HG02885 (cell line): ENCODE measurements at regions not wholly inside any gene's neighbourhood (a gene's known extent, or its start where the extent isn't known, plus 50 kb on each side); places are given as distances from the start of the nearest gene placed in this dataset.

Source experiments
- ATAC-seq: cut with Tn5 transposase; IDR thresholded peaks from one replicate; pipeline ENCODE4 v1.9.1; 2021; ENCODE audit warnings: mild to moderate bottlenecking; ENCODE audit not compliant: unreplicated experiment, poor library complexity

GRCh38 chr5:85741972-85742371 is 875.8 kb upstream of the COX7C start:
- ATAC-seq = no peak

GRCh38 chr5:85760519-85760918 is 857.2 kb upstream of the COX7C start:
- no peak for ATAC-seq

- no peak for ATAC-seq
Measured at GRCh38 chr5:85769347-85769746, 848.4 kb upstream of the COX7C start.

GRCh38 chr5:85784746-85785145 is 833.0 kb upstream of the COX7C start:
- no peak for ATAC-seq

- ATAC-seq = no peak
Measured at GRCh38 chr5:85813146-85813545, 804.6 kb upstream of the COX7C start.

- ATAC-seq = no peak
Measured at GRCh38 chr5:85814596-85814995, 803.1 kb upstream of the COX7C start.

DNA sequence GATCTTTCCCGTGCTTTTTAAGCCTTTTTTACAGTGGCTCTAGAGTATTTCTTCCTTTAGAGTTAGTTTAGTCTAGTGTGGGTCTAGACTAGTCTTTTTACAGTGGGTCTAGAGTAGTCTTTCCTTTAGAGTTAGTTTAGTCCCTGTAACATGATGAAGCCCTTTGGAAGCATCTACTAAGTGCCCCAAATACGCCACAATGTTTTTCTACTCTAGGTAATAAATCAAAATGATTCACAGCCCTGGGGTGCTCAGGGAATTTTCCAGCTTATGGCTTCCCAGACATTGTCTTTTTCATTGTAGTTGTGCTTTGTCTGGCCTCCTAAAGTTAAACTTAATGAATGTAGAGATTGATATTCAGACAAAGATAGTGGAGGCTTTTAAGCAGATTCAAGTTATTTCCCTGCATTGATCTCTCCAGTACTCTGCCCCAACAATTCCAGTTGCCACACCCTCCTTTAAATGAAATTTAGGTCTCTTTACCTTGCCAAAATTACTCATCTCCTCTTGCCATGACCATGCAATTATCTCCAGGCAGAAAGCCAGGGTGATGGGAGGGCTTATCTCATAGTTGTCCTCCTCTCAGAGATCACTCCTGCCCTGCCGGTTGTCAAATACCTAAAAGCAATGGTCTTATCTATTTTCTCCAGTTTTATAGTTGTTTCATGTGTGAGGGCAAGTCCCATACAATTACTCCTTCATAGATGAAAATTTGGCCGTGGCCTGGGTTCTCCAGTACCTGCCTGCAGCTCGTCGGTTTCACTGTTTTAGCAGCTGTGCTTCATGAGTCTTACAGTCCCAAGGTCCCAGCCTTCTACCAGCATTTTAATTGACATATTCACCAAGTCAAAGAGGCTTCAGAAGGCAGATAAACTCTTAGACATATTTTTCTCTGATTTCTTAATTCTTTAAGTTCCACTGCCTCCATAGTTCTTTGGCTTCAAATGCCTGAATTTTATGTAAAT is 794.0 kb upstream of the COX7C start:
- no peak for ATAC-seq

DNA sequence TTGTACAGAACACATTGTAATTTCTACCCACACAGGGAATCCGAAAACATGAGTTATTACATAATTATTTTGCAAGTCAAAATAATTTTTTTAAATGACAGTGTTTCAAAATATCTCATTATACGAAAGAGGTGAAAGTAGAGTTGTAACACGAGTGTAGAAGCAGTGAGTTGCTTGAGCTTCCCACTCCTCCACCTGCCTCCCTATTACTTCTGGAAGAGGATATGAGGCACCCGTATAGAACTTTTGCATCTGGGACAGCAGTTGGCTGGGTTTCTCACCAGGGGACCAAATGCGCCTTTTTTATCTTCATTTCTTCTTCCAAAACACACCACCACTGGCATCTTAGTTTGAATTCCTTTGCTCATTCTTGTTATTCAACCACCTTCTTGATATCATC is 779.0 kb upstream of the COX7C start:
- ATAC-seq = no peak

- no peak for ATAC-seq
Measured at GRCh38 chr5:85841653-85842052, 776.1 kb upstream of the COX7C start.

DNA sequence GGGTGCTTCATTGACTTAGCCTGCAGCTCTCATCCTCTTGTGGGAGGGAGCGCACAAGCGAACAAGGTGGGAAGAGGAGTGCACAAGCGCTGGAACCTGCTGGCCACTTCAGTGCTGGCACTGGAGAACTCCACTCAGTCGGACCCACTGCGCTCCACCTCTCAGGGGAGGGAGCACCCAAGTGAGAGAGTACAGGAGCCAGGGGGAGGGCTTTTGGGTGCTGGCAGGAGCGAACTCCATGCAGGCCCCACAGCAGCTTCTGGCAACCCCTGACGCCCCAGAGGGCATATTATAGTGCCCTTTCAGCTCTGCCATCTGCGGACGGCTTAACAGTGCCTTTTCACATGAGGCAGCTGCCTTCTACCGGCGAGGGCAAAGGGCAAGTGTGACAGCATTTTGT is 774.2 kb upstream of the COX7C start:
- ATAC-seq = no peak

DNA sequence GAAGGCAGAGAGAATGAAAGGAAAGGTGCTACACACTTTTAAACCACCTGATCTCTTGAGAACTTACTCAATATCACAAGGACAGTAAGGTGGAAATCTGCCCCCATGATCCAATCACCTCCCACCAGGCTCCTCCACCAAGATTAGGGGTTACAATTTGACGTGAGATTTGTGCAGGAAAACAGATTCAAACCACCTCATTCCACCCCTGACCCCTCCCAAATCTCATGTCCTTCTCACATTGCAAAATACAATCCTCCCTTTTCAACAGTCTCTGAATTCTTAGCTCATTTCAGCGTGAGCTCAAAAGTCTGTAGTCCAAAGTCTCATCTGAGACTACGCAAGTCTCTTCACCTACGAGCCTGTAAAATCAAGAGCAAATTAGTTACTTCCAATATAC is 768.3 kb upstream of the COX7C start:
- ATAC-seq = no peak

- no peak for ATAC-seq
Measured at GRCh38 chr5:85865296-85865695, 752.4 kb upstream of the COX7C start.

DNA sequence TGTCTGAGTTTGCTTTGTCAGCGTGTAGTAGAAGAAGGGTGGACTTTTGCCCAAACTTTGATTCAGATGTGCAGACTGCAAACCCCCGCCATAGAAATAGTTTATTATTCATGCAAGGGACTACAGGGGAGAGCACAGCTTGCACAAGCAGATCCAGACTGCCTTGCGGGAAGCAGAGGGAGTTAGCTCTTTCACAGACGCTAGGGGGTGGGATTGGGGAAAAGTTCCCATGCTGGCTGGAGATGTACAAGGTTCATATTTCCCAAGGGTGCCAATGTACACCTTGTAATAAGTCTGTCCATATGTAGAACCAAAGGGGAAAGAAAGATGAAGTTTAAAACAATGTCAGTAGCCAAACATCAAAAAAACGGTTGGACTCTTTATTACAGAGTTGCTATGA is 749.7 kb upstream of the COX7C start:
- no peak for ATAC-seq

- no peak for ATAC-seq
Measured at GRCh38 chr5:85893996-85894395, 723.7 kb upstream of the COX7C start.

- ATAC-seq = no peak
Measured at GRCh38 chr5:85896514-85896913, 721.2 kb upstream of the COX7C start.

DNA sequence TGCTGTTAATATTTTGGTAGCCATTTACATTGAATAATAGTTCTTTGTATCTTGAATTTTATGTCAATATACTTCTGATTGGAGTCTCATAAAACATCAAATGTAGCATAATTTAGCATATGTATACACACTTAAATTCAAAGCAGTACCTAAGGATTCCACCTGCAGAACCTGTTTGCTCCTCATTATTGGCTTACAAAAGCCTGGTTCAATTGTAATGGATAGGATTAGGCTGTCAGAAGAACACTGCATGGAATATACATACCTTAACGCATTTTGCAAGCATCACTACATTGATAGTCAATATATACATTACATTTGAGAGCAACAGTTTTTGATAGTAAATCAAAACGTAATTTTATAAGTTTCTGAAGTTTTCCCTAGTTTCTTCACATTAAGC is 711.3 kb upstream of the COX7C start:
- no peak for ATAC-seq

- ATAC-seq = no peak
Measured at GRCh38 chr5:85910335-85910734, 707.4 kb upstream of the COX7C start.

GRCh38 chr5:85920984-85921383 is 696.8 kb upstream of the COX7C start:
- ATAC-seq = no peak

GRCh38 chr5:85921590-85921989 is 696.2 kb upstream of the COX7C start:
- ATAC-seq = no peak

DNA sequence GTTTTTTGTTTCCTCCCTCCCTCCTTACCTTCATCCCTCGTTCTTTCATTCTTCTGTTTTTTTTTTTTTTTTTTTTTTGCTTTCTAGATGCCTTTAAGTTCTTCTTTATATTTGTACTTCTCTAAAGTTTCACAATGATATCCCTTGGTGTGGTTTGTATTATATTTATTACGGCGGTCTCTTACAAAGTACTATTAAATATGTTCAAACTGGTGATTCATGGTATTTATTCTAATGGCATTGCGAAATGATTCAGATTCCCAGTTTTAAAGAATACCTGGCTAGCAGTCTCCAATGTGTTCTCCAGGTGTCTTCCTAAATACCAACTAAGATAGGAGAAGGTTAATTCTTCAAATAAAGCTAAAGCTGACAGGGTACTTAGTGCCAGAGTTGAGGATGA is 690.1 kb upstream of the COX7C start:
- ATAC-seq = no peak

- no peak for ATAC-seq
Measured at GRCh38 chr5:85929713-85930112, 688.0 kb upstream of the COX7C start.

GRCh38 chr5:85931220-85931619 is 686.5 kb upstream of the COX7C start:
- ATAC-seq = no peak
